HG02943 (cell line): ENCODE measurements at regions not wholly inside any gene's neighbourhood (a gene's known extent, or its start where the extent isn't known, plus 50 kb on each side); places are given as distances from the start of the nearest gene placed in this dataset.
"Not testable (repeated sequence)": the region's sequence is repeated elsewhere in the genome, so short reads cannot be mapped to it uniquely, and the experiment has no call there.

Experiments
- ATAC-seq: cut with Tn5 transposase; IDR thresholded peaks from one replicate; pipeline ENCODE4 v1.9.1; 2021; ENCODE audit warnings: mild to moderate bottlenecking, low read depth, moderate library complexity; ENCODE audit not compliant: unreplicated experiment

GRCh38 chr6:69494595-69494994, 302.2 kb downstream of the LMBRD1 start:
- ATAC-seq, result no peak

- no peak for ATAC-seq
These were observed 306.8 kb downstream of the LMBRD1 start for GRCh38 chr6:69489970-69490369.

GRCh38 chr6:69487688-69488087, 309.1 kb downstream of the LMBRD1 start:
- ATAC-seq, result no peak

GRCh38 chr6:69466979-69467570, 329.7 kb downstream of the LMBRD1 start:
- ATAC-seq, result no peak

- ATAC-seq, result no peak
These were observed 330.9 kb downstream of the LMBRD1 start for GRCh38 chr6:69465866-69466265.

GRCh38 chr6:69456086-69456485, 340.7 kb downstream of the LMBRD1 start:
- no peak for ATAC-seq

- ATAC-seq, result not testable (repeated sequence)
These were observed 342.2 kb downstream of the LMBRD1 start for GRCh38 chr6:69454619-69455018.

- not testable (repeated sequence) for ATAC-seq
These were observed 346.3 kb downstream of the LMBRD1 start for GRCh38 chr6:69450493-69450892.

- no peak for ATAC-seq
These were observed 346.9 kb downstream of the LMBRD1 start for GRCh38 chr6:69449887-69450286.
